Karpas-422 (cell line): ENCODE measurements at regions not wholly inside any gene's neighbourhood (a gene's known extent, or its start where the extent isn't known, plus 50 kb on each side); places are given as distances from the start of the nearest gene placed in this dataset.
"Not testable (repeated sequence)": the region's sequence is repeated elsewhere in the genome, so short reads cannot be mapped to it uniquely, and the experiment has no call there.

Experiments used
- DNase-seq: peaks from one replicate; pipeline ENCODE4 v3.0.0-alpha.2; 2015
- H2AFZ ChIP-seq: fragments of 200-600 bp; sonication (generic); 2 replicates; pipeline ENCODE4 v1.6.1; 2014; ENCODE audit warnings: antibody characterized with exemption, low read length, mixed read lengths
- H3K27ac ChIP-seq: fragments of 200-600 bp; sonication (generic); 2 replicates; pipeline ENCODE4 v1.5.1; 2014; ENCODE audit warnings: mild to moderate bottlenecking, low read length, moderate library complexity
- H3K27me3 ChIP-seq: fragments of 200-600 bp; sonication (generic); 2 replicates; pipeline ENCODE4 v1.6.1; 2014; ENCODE audit warnings: low read length, mixed read lengths
- H3K36me3 ChIP-seq: fragments of 200-600 bp; sonication (generic); 2 replicates; pipeline ENCODE4 v1.6.1; 2014; ENCODE audit warnings: low read length, mixed read lengths; ENCODE audit not compliant: insufficient read depth
- H3K4me1 ChIP-seq: fragments of 200-600 bp; sonication (generic); 2 replicates; pipeline ENCODE4 v1.6.1; 2014; ENCODE audit warnings: mild to moderate bottlenecking, low read length, mixed read lengths
- H3K4me2 ChIP-seq: fragments of 200-600 bp; sonication (generic); 2 replicates; pipeline ENCODE4 v1.6.1; 2014; ENCODE audit warnings: low read length, low read depth, mild to moderate bottlenecking; ENCODE audit not compliant: poor library complexity, severe bottlenecking
- H3K4me3 ChIP-seq: fragments of 200-600 bp; sonication (generic); 2 replicates; pipeline ENCODE4 v1.5.1; 2014; ENCODE audit warnings: mild to moderate bottlenecking, antibody characterized with exemption, low read length, mixed read lengths
- H3K79me2 ChIP-seq: fragments of 200-600 bp; sonication (generic); 2 replicates; pipeline ENCODE4 v1.6.1; 2014; ENCODE audit warnings: mild to moderate bottlenecking, low read length, mixed read lengths
- H3K9ac ChIP-seq: fragments of 200-600 bp; sonication (generic); 2 replicates; pipeline ENCODE4 v1.6.0; 2014; ENCODE audit warnings: low read length
- H3K9me2 ChIP-seq: fragments of 200-600 bp; sonication (generic), shearing (Covaris generic); replicated peaks from 2 replicates; pipeline ENCODE4 v1.6.0; 2014; ENCODE audit warnings: mild to moderate bottlenecking, low read length, moderate library complexity; ENCODE audit not compliant: insufficient read depth
- H3K9me3 ChIP-seq: fragments of 300-700, 200-600 bp; sonication (generic); 2 replicates; pipeline ENCODE4 v1.6.1; 2014; ENCODE audit warnings: low read length, mixed read lengths
- H4K20me1 ChIP-seq: fragments of 200-600 bp; sonication (generic); 2 replicates; pipeline ENCODE4 v1.6.1; 2014; ENCODE audit warnings: mild to moderate bottlenecking, antibody characterized with exemption, low read length, low read depth; ENCODE audit not compliant: insufficient read depth

DNA sequence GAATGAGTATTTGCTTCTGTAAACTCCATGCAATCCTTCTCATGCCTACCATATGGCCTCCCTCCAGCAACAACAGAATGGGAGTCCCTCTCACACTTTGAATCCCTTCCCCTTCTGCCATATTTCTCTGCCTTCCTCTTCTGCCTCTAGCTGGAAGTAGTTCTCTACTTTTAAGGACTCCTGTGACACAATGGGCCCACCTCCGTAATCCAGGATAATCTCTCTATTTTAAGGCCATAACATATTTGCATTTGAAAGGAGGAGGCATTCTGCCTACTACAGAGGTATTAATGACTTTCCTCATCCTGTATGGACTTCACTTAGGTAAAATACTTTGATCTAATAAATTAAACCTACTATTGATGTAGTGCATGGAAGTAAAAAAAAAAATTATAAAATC, 155.4 kb upstream of the ITGA1 start:
- no peaks in the 10 kb centered on the region for H3K4me1 ChIP-seq
- no peaks in the 10 kb centered on the region for H3K79me2 ChIP-seq
- no peak overlapping the region for H3K9ac ChIP-seq
- no peak overlapping the region for H2AFZ ChIP-seq
- H4K20me1 ChIP-seq: no peaks in the 10 kb centered on the region
- H3K36me3 ChIP-seq: no peaks in the 10 kb centered on the region
- H3K27me3 ChIP-seq: no peaks in the 10 kb centered on the region
- H3K4me3 ChIP-seq: no peak overlapping the region
- DNase-seq: no peak
- H3K9me3 ChIP-seq: no peaks in the 10 kb centered on the region
- H3K27ac ChIP-seq: no peak overlapping the region
- no peaks in the 10 kb centered on the region for H3K9me2 ChIP-seq
- H3K4me2 ChIP-seq: no peak overlapping the region

- H3K27me3 ChIP-seq, DNase-seq, H3K4me1 ChIP-seq, H3K9me2 ChIP-seq, H3K36me3 ChIP-seq, H3K79me2 ChIP-seq, H3K27ac ChIP-seq, H2AFZ ChIP-seq, H4K20me1 ChIP-seq, H3K9ac ChIP-seq, H3K4me2 ChIP-seq, H3K4me3 ChIP-seq, H3K9me3 ChIP-seq: not testable (repeated sequence)
Observed at GRCh38 chr5:52634171-52634570, 153.5 kb upstream of the ITGA1 start.

GRCh38 chr5:52638732-52639131, 149.0 kb upstream of the ITGA1 start:
- H3K79me2 ChIP-seq: no peaks in the 10 kb centered on the region
- no peak overlapping the region for H3K4me2 ChIP-seq
- DNase-seq: no peak
- no peak overlapping the region for H3K9ac ChIP-seq
- H3K9me3 ChIP-seq: no peaks in the 10 kb centered on the region
- no peaks in the 10 kb centered on the region for H3K4me1 ChIP-seq
- no peaks in the 10 kb centered on the region for H3K27me3 ChIP-seq
- no peaks in the 10 kb centered on the region for H3K36me3 ChIP-seq
- H4K20me1 ChIP-seq: no peaks in the 10 kb centered on the region
- no peak overlapping the region for H2AFZ ChIP-seq
- no peak overlapping the region for H3K27ac ChIP-seq
- no peak overlapping the region for H3K4me3 ChIP-seq
- no peaks in the 10 kb centered on the region for H3K9me2 ChIP-seq

DNA sequence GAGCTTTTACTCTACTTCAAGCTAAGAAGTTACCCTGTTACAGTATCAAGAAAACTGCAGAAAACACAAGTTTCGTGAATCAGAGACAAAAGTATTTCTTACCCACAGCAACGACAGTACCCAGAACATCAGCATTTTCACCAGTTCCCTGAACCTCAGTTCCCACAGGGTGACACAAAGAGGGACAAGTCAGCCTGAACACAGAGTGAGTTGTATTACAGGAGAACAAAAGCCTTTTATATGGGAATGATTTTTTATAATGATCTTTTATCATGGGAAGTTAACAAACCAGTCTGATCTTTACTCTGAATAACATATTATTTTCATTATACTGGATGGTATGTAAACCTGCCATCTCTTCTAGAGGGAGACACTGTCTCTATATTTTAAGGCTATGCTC, 139.0 kb upstream of the ITGA1 start:
- H3K27ac ChIP-seq: no peak overlapping the region
- no peaks in the 10 kb centered on the region for H4K20me1 ChIP-seq
- H3K9me2 ChIP-seq: no peaks in the 10 kb centered on the region
- no peak overlapping the region for H3K4me2 ChIP-seq
- no peaks in the 10 kb centered on the region for H3K27me3 ChIP-seq
- no peak overlapping the region for H3K9ac ChIP-seq
- H3K79me2 ChIP-seq: no peaks in the 10 kb centered on the region
- no peaks in the 10 kb centered on the region for H3K36me3 ChIP-seq
- H2AFZ ChIP-seq: no peak overlapping the region
- H3K4me1 ChIP-seq: no peaks in the 10 kb centered on the region
- no peaks in the 10 kb centered on the region for H3K9me3 ChIP-seq
- no peak overlapping the region for H3K4me3 ChIP-seq
- DNase-seq: no peak

GRCh38 chr5:52655163-52655562, 132.6 kb upstream of the ITGA1 start:
- Histone ChIP-seq H3K9me3 (no peaks in the 10 kb centered on the region), H3K4me3 (no peak overlapping the region), H3K27me3 (no peaks in the 10 kb centered on the region)

DNA sequence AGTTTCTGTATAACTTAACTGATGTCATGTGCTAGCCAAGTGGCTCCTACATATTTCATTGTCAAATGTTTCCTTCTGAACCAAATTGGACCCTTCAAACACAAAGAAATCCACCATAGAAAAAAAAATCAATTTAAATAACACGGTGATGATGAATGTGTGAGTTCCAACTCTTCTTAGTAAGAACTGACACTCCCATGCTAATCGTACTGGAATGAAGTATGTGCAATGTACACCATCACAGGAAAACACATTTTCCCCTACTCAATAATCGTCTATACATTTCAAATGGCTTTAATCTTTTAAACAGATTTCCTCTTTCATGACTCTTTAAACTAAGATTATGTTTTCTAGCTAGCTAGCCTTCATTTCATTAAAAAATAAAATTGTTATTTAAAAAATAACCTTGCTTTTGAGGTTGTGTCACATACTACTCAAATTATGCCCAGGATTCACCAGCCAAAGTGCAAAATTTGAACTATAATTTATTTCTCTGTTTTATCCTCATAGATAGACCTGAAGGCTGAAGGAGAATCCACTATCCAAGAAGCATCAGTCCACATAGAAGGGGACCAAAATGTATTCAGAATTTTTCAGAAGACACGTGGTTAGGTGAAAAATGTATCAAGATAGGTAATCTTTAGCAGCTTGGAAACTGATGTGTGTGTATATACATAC, 131.0 kb upstream of the ITGA1 start:
- H3K9me3 ChIP-seq: no peaks in the 10 kb centered on the region
- no peak overlapping the region for H2AFZ ChIP-seq
- H3K36me3 ChIP-seq: no peaks in the 10 kb centered on the region
- H3K27ac ChIP-seq: no peak overlapping the region
- H3K27me3 ChIP-seq: no peaks in the 10 kb centered on the region
- no peaks in the 10 kb centered on the region for H3K4me1 ChIP-seq
- no peaks in the 10 kb centered on the region for H4K20me1 ChIP-seq
- no peak overlapping the region for H3K4me3 ChIP-seq
- no peaks in the 10 kb centered on the region for H3K9me2 ChIP-seq
- DNase-seq: no peak
- H3K79me2 ChIP-seq: no peaks in the 10 kb centered on the region
- no peak overlapping the region for H3K9ac ChIP-seq
- H3K4me2 ChIP-seq: no peak overlapping the region

More at GRCh38 chr5:52655163-52655562, 132.6 kb upstream of the ITGA1 start:
- H3K9me2 ChIP-seq: no peaks in the 10 kb centered on the region
- H3K9ac ChIP-seq: no peak overlapping the region
- no peaks in the 10 kb centered on the region for H3K36me3 ChIP-seq
- H4K20me1 ChIP-seq: no peaks in the 10 kb centered on the region
- H3K4me1 ChIP-seq: no peaks in the 10 kb centered on the region
- H3K27ac ChIP-seq: no peak overlapping the region
- no peak for DNase-seq
- H2AFZ ChIP-seq: no peak overlapping the region
- H3K79me2 ChIP-seq: no peaks in the 10 kb centered on the region
- no peak overlapping the region for H3K4me2 ChIP-seq

DNA sequence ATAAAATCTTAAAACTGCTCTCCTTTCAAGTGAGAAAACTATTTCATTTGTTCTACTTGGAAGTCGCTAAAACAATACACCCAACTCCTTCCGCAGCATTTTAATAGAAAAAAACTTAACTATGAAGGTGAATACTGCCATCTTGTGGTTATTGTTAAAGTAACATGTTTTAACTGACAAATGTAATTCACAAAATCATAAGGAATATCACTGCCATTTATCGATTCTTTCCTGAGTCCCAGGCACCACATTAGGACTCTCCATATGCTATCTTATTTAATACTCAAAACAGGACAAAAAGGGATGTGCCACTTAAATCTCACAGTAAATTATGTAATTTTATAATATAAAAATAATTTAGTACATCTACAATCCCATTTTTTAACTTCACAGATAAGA, 130.5 kb upstream of the ITGA1 start:
- no peaks in the 10 kb centered on the region for H3K36me3 ChIP-seq
- no peaks in the 10 kb centered on the region for H3K9me3 ChIP-seq
- H3K4me2 ChIP-seq: no peak overlapping the region
- no peaks in the 10 kb centered on the region for H4K20me1 ChIP-seq
- H3K27me3 ChIP-seq: no peaks in the 10 kb centered on the region
- no peak overlapping the region for H2AFZ ChIP-seq
- no peak overlapping the region for H3K4me3 ChIP-seq
- no peaks in the 10 kb centered on the region for H3K4me1 ChIP-seq
- H3K9me2 ChIP-seq: no peaks in the 10 kb centered on the region
- no peak overlapping the region for H3K9ac ChIP-seq
- DNase-seq: peak; percentile 83
- H3K27ac ChIP-seq: no peak overlapping the region
- no peaks in the 10 kb centered on the region for H3K79me2 ChIP-seq

GRCh38 chr5:52658246-52658645, 129.5 kb upstream of the ITGA1 start:
- DNase-seq: no peak
- Histone ChIP-seq H3K4me1 (no peaks in the 10 kb centered on the region), H4K20me1 (no peaks in the 10 kb centered on the region), H3K27ac (no peak overlapping the region), H3K4me2 (no peak overlapping the region), H3K9ac (no peak overlapping the region), H3K79me2 (no peaks in the 10 kb centered on the region), H3K9me2 (no peaks in the 10 kb centered on the region), H3K4me3 (no peak overlapping the region), H2AFZ (no peak overlapping the region), H3K36me3 (no peaks in the 10 kb centered on the region), H3K9me3 (no peaks in the 10 kb centered on the region), H3K27me3 (no peaks in the 10 kb centered on the region)

GRCh38 chr5:52660621-52661020, 127.1 kb upstream of the ITGA1 start:
- no peaks in the 10 kb centered on the region for H3K36me3 ChIP-seq
- no peaks in the 10 kb centered on the region for H3K9me2 ChIP-seq
- H2AFZ ChIP-seq: no peak overlapping the region
- no peak overlapping the region for H3K4me2 ChIP-seq
- H3K4me3 ChIP-seq: no peak overlapping the region
- H3K27me3 ChIP-seq: no peaks in the 10 kb centered on the region
- H3K79me2 ChIP-seq: no peaks in the 10 kb centered on the region
- no peaks in the 10 kb centered on the region for H4K20me1 ChIP-seq
- H3K9me3 ChIP-seq: no peaks in the 10 kb centered on the region
- no peak for DNase-seq
- no peak overlapping the region for H3K9ac ChIP-seq
- no peak overlapping the region for H3K27ac ChIP-seq
- H3K4me1 ChIP-seq: no peaks in the 10 kb centered on the region
